GM18868 (cell line): ENCODE measurements at regions not wholly inside any gene's neighbourhood (a gene's known extent, or its start where the extent isn't known, plus 50 kb on each side); places are given as distances from the start of the nearest gene placed in this dataset.
"Not testable (repeated sequence)": the region's sequence is repeated elsewhere in the genome, so short reads cannot be mapped to it uniquely, and the experiment has no call there.

Experiments used
- ATAC-seq: cut with Tn5 transposase; IDR thresholded peaks from one replicate; pipeline ENCODE4 v1.9.1; 2021; ENCODE audit warnings: mild to moderate bottlenecking, moderate library complexity; ENCODE audit not compliant: unreplicated experiment

- no peak for ATAC-seq
Measured at GRCh38 chr4:164536814-164537213, 217.1 kb upstream of the SMIM31 start.

DNA sequence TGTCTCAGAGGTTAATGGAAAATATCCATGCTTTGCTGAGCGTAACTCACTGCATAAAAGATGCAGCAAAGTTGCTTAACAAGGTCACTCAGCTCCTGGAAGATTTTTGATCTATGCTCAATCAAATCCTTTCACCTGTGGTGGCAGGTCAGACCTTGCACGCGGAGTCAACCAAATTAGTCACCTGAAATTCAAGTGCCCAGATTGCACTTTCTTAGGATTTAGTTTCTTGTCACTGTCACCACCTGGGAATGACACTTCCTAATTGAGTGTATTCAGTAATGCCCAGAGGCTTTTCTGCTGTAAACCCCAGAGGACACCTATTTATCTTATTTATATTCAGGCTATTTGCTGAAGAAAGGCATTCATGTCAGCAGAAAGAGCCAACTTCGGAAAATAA lies 215.8 kb upstream of the SMIM31 start:
- ATAC-seq: no peak

- no peak for ATAC-seq
Measured at GRCh38 chr4:164540987-164541386, 212.9 kb upstream of the SMIM31 start.

DNA sequence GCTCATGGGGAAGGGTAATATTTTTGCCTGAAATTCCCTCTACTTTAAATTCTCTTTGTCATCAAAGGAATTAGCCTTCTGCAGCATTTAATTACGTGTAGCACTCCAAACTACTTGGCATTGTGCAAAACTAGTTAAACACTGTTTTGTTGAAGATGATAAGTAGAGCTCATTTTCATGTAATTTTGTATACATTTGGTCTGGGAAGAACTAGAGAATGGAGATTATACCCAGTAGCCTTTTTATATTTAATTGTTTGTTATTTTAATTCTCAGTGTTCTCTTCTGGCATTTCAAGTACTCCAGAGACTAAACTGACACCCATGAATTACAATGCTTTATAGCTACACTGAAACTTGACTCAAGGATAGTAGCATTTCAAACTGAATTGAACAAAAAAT lies 211.5 kb upstream of the SMIM31 start:
- ATAC-seq: no peak

DNA sequence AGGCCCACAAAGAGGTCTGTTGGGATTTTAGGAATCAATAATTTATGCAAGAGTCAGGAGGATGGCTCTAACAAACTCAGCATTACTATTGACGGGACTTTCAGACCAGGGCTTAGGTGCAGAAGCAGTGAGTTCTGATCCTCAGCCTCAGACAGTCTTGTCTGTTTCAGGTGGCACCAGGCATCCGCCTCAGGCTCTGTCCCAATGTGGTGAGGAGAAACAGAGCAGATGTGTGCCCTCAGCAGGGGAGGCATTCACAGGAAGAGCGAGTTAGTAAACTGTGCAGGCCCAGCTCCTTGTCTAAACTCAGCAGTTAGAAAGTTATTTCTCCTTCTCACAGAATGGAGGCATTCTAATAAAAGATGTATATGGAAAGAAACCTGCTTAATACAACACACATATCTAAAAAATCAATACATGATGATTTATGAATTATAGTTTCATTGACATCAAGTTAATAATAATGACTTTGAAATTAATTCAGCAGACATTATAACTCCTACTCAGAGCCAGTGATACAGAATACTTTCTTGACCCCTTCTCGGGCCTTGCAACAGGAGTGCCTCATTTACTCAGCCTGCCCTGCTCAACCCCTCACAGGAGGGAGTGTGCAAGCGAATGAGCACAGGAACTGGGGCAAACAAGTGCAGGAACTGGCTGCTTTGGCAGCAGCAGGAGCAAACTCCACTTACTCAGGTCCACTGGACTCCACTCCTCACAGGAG lies 202.8 kb upstream of the SMIM31 start:
- no peak for ATAC-seq

GRCh38 chr4:164551713-164552040 lies 202.3 kb upstream of the SMIM31 start:
- ATAC-seq: no peak

- ATAC-seq: no peak
Measured at GRCh38 chr4:164571593-164572390, 182.1 kb upstream of the SMIM31 start.

- no peak for ATAC-seq
Measured at GRCh38 chr4:164572877-164573279, 181.1 kb upstream of the SMIM31 start.

DNA sequence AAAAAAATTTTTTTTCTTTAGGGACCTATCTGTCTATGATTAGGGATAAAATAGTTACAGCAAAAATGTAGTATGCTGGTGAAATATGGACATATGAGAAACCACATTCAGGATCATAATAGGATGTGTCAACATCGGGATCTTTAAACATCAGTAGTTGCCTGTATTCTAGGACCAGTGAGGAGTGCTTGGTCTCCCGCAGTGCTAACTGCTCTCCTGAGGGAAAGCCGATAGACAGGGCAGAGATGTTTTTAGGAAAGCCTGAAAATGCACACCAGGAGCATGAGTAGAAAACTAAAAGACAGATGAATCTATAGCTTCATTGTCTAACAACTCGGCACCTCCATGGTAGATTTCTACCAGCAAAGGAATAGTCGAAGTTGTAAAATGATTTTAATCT lies 178.1 kb upstream of the SMIM31 start:
- ATAC-seq: no peak

- no peak for ATAC-seq
Measured at GRCh38 chr4:164579270-164579942, 174.5 kb upstream of the SMIM31 start.

DNA sequence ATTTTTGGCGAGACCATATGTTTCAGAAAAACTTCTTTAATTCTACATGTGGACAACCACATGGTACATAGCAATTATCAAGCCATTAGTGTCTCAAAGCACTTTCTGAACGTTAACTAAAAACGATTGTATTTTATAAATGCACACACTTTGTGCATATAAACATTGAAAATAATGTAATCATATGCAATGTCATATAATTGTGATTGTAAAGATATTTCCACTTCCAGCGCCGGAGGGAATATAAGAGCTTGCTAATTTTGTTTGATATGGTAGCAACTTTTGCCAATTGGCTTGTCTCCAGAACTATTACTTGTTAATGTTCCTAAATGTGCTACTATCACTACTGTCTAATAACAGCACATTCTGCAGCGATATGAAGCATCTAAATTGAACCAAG lies 162.3 kb upstream of the SMIM31 start:
- ATAC-seq: no peak

- ATAC-seq: no peak
Measured at GRCh38 chr4:164595751-164596150, 158.2 kb upstream of the SMIM31 start.

- peak; percentile 77 for ATAC-seq
Measured at GRCh38 chr4:164596318-164596878, 157.5 kb upstream of the SMIM31 start.

GRCh38 chr4:164596927-164597326 lies 157.0 kb upstream of the SMIM31 start:
- ATAC-seq: peak; percentile 63

- no peak for ATAC-seq
Measured at GRCh38 chr4:164601653-164602052, 152.3 kb upstream of the SMIM31 start.

DNA sequence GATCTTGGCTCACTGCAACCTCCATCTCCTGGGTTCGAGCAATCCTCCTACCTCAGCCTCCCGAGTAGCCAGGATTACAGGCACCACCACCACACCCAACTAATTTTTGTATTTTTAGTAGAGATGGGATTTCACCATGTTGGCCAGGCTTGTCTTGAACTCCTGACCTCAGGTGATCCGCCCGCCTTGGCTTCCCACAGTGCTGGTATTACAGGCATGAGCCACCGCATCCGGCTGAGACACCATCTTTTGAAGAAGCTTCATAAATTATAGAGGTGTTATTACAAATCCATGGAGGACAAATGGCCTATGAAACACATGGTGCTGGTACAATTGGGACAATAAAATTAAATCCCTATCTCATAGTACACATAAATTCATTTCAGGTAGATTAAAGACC lies 148.1 kb upstream of the SMIM31 start:
- ATAC-seq: not testable (repeated sequence)

DNA sequence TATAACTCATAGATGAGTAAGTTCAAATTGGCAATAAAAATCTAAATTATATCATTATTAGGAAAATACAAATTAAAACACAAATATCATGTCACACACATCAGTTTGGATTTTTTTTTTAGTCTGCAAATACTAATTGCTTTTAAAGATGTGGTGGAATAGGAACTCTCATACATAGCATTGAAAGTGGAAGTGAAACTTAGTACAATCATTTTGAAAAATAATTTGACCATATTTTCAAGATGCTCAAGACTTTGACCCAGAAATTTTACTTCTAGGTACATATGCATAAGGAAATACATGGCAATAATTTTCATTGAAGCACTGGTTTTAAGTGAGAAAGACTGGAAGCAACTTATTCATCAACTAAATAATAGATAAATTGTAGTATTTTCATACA lies 147.5 kb upstream of the SMIM31 start:
- ATAC-seq: peak; percentile 98

DNA sequence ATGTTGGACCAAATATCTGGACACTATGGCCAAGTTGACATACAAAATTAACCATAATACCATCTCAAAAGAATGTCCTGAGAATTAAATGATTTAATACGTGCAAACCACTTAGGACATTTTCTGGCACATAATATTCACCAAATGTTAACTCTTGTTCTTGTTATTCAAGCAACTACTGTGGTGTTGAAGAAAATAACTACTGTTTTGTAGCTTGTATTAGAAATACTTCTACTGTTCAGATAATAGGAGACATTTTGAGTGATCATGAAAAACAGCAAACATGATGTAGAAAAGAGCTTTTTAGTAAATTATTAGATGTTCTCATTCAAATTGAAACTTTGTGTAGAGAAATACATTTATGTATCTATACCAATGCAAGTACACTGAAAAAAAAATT lies 140.7 kb upstream of the SMIM31 start:
- ATAC-seq: no peak

DNA sequence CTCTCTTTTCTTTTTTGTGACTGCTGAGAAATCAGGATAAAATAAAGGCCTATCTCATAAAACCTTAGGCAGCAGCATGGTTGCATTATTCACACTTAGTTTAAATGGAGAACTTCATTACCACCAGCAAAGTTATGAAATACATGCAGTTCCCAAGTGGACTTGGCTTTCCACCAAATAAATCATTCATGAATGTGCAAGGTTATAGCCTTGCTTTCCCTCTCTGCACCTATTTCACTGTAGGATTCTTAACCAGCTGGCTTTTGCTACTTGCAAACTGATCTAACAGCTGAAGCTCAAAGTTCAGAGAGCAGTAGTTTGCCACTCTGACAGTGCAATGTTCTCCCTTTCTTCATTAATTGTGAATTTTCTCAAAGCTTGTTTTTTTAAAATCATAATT lies 140.1 kb upstream of the SMIM31 start:
- no peak for ATAC-seq

- ATAC-seq: no peak
Measured at GRCh38 chr4:164614329-164614728, 139.6 kb upstream of the SMIM31 start.

DNA sequence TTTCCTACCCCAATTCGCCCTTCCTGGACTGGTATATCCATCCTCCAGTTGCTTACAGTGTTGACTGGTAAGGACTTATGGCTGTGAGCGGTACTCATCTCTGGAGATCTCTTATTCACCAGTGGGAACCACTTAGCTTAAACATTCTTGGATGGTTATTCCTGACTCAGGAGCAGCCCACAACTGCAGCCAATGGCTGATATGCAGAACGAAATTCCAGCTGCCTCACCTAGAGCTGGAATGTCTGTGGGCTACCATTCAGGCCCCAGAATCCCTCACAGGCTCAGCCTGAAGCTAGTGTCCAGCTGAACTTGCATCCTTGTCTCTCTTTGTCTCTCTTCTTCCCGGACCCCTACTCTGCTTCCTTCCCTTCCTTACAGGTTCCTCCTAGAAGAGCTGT lies 138.9 kb upstream of the SMIM31 start:
- no peak for ATAC-seq

GRCh38 chr4:164615964-164616363 lies 138.0 kb upstream of the SMIM31 start:
- ATAC-seq: no peak
